HEK293T (cell line): ENCODE measurements at regions not wholly inside any gene's neighbourhood (a gene's known extent, or its start where the extent isn't known, plus 50 kb on each side); places are given as distances from the start of the nearest gene placed in this dataset.

Experiments
- BHLHE40 ChIP-seq: fragments of 450-650 bp; IDR thresholded peaks from 2 replicates; pipeline ENCODE4 v1.6.1; 2016; ENCODE audit warnings: mild to moderate bottlenecking, moderate library complexity, borderline replicate concordance
- HDGF ChIP-seq: fragments of 450-650 bp; IDR thresholded peaks from 2 replicates; pipeline ENCODE4 v1.6.1; 2017; ENCODE audit warnings: antibody characterized with exemption, borderline replicate concordance
- SUZ12 ChIP-seq: fragments of 450-650 bp; IDR thresholded peaks from 2 replicates; pipeline ENCODE4 v1.6.1; 2016; ENCODE audit warnings: mild to moderate bottlenecking

DNA sequence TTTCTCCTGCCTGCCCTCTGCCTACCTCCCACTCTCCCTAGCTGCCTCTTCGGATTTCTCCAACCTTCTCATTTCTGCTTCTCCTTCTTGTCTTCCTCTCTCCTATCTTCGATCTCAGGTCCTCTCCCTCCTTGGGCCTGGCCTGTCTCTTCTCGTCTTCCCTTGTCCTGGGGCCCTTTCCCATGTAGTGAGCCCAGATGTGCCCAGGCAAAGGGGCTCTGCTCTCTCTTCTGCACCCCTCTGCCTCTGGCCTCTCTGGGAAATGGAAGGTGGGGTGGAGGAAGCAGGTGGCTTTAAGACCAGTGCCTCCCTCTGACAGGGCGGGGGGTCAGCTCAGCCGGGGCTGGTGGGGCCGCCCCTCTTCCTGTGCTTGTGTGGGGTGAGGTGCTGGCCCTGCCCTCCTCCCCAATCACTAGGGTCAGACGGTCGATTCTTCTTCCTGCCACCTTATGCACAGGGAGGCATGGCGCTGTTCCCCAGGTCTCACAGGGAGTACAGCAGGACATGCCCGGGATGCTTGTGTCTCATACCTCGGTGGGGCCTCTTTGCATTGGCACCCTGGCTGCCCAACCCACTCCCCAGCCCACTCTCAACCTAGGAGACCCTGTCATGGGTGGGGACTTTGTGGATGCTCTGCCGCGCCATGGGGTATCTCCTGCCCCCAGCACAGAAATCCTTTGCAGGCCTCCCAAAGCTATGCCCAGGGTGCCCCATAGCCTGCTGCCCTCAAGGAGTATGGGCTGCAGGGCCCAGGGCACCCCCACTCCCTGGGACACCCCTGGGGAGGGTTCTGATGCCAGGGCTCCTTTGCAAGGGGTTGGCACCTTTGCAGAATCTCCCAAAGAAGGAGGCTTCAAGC, 213.8 kb upstream of the HAAO start:
- TF ChIP-seq BHLHE40 (no peak), HDGF (no peak), SUZ12 (no peak)
